ENCODE measurements at regions not wholly inside any gene's neighbourhood (a gene's known extent, or its start where the extent isn't known, plus 50 kb on each side); places are given as distances from the start of the nearest gene placed in this dataset.

DNA sequence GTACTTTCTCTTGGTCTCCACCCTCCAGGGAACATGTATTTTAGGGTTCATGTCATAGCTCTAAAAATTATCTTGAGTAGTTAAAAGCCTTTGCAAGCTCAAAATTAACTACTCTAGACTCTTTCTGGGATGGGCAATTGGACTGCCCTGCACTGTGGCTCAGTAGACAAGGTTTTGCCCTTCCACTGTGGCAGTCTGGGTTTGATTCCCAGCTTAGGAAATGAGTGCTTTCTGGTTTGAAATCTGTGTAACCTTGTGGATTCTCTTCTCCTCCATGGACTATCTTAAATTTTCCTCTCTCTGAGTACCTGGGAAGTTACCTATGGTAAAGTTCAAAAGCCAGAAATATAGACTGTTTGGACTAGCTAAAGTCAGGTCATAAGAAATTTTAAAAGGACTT, 94.6 kb upstream of the UST start:
- no peak overlapping the region for H3K4me3 ChIP-seq (ENCODE audit: control insufficient read depth, low read depth, low read length)
- DNase-seq (ENCODE audit: low read depth) = no peak
- TF ChIP-seq, protein P1, sequence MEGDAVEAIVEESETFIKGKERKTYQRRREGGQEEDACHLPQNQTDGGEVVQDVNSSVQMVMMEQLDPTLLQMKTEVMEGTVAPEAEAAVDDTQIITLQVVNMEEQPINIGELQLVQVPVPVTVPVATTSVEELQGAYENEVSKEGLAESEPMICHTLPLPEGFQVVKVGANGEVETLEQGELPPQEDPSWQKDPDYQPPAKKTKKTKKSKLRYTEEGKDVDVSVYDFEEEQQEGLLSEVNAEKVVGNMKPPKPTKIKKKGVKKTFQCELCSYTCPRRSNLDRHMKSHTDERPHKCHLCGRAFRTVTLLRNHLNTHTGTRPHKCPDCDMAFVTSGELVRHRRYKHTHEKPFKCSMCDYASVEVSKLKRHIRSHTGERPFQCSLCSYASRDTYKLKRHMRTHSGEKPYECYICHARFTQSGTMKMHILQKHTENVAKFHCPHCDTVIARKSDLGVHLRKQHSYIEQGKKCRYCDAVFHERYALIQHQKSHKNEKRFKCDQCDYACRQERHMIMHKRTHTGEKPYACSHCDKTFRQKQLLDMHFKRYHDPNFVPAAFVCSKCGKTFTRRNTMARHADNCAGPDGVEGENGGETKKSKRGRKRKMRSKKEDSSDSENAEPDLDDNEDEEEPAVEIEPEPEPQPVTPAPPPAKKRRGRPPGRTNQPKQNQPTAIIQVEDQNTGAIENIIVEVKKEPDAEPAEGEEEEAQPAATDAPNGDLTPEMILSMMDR (IDR thresholded peaks at IDR 0.05; ENCODE audit: control insufficient read depth, insufficient read depth, low read depth, low read length, missing control alignments) = no peak

DNA sequence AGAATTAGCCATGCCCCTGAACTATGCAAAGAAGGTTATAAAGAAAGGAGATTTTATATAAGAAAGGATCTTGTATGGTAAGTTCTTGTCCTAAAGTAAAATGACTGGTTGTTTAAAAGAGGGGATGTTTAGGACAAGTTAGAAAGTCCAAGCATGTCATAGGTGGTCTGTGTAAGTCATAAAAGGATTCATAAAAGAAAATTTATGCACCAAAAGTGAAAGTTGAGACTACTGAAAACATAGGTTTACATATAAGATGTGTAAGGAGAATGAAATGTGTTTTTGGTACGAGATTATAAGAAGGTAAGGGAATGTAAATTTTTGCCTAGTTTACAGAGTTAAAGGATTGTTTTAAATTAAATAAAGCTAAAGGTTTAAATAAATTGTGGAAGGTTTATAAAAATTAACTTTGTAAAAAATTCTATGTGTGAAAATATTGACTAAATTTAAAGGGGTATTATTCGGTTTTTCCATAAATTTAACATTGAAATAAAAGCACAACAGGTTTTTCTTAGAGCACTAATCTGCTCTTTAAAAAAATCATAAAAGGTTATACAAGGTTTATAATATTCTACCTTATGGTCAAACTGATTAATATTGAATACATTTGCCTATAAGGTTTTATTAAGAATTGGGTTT, 93.6 kb upstream of the UST start:
- no peak for DNase-seq (ENCODE audit: low read depth)
- no peak overlapping the region for H3K4me3 ChIP-seq (ENCODE audit: control insufficient read depth, low read depth, low read length)
- TF ChIP-seq, protein P1 (IDR thresholded peaks at IDR 0.05; ENCODE audit: control insufficient read depth, insufficient read depth, low read depth, low read length, missing control alignments) = no peak

DNA sequence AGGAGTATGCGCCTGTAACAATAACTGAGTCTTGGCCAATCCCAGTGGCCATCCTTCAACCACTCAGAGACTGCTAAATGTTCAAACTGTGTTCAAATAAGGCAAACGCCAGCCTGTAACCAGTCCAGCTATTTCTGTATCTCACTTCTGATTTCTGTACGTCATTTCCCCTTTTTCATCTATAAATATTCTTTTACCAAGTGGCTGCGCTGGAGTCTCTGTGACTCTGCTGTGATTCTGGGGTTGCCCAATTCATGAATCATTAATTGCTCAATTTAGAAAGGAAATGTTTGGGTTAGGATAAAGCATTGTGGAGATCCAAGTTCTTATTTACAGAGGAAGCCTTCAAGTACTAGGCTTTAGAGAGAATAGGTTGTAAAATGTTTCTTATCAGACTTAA, 89.8 kb upstream of the UST start:
- TF ChIP-seq, protein P1 (IDR thresholded peaks at IDR 0.05; ENCODE audit: control insufficient read depth, insufficient read depth, low read depth, low read length, missing control alignments) = no peak
- peak; percentile 87 for DNase-seq (ENCODE audit: low read depth)
- H3K4me3 ChIP-seq (ENCODE audit: control insufficient read depth, low read depth, low read length) = no peak overlapping the region

DNA sequence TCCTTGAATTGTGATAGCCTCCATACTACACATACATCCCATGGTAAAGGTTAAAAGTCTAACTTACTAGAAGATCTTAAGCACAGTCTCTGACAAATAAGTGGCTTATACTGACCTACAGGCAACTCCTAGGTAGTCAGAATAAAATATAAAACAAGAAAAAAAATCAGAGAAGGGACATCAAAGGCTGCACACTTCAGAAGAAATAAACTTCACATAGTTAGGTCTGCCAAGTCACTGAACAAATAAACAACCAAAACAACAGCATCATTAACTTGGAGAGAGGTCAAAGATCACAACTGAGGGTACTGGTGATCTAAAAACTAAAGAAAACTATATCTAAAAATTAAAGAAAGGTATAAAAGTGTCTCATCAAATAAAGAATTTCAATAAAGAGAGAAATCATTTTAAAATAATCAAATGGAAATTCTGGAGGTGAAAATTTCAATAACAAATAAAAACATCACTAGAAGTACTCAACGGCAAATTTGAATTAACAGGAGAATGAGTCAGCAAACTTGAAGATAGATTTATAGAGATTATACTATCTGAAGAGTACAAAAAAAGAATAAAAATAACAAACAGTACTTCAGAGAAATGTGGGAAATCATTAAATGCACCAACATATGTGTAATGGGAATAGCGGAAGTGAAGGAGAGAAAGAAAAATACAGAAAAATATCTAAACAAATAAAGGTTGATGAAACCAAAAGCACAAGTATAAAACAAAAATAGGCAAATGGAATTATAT, 88.0 kb upstream of the UST start:
- DNase-seq (ENCODE audit: low read depth) = no peak

DNA sequence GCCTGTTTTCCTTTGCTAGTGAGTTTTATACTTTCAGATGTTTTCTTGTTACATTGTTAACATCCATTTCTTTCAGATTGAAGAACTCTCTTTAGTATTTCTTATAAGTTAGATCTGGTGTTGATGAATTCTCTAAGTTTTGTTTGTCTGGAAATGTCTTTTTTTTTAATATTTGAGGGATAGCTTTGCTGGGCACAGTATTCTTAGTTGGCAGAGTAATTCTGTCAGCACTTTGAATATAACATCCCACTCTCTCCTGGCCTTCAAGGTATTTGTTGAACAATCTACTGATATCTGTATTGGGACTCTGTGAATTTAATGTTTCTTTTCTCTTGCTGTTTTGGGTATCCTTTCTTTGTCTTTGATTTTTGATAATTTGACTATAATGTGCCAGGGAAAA, 79.4 kb upstream of the UST start:
- no peak overlapping the region for H3K4me3 ChIP-seq (ENCODE audit: control insufficient read depth, low read depth, low read length)
- DNase-seq (ENCODE audit: low read depth) = no peak
- TF ChIP-seq, protein P1 (IDR thresholded peaks at IDR 0.05; ENCODE audit: control insufficient read depth, insufficient read depth, low read depth, low read length, missing control alignments) = no peak

More for the DNA sequence above, 88.0 kb upstream of the UST start:
- TF ChIP-seq, protein P1 (IDR thresholded peaks at IDR 0.05; ENCODE audit: control insufficient read depth, insufficient read depth, low read depth, low read length, missing control alignments) = no peak
- H3K4me3 ChIP-seq (ENCODE audit: control insufficient read depth, low read depth, low read length) = no peak overlapping the region

DNA sequence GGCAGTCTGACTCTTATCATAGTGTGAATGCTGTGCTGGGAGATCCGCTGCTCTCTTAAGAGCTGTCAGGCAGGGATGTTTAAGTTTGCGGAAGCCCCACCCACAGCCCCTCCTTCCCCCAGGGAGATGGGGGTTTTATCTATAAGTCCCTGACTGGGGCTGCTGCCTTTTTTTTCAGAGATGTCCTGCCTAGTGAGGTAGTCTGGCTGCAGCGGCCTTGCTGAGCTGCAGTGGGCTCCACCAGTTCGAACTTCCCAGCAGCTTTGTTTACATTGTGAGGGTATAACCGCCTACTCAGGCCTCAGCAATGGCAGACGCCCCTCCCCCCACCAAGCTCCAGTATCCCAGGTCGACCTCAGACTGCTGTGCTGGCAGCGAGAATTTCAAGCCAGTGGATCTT, 75.7 kb upstream of the UST start:
- TF ChIP-seq, protein P1 (IDR thresholded peaks at IDR 0.05; ENCODE audit: control insufficient read depth, insufficient read depth, low read depth, low read length, missing control alignments) = no peak
- no peak for DNase-seq (ENCODE audit: low read depth)
- no peak overlapping the region for H3K4me3 ChIP-seq (ENCODE audit: control insufficient read depth, low read depth, low read length)
